ENCODE measurements at regions not wholly inside any gene's neighbourhood (a gene's known extent, or its start where the extent isn't known, plus 50 kb on each side); places are given as distances from the start of the nearest gene placed in this dataset.
"Not testable (repeated sequence)": the region's sequence is repeated elsewhere in the genome, so short reads cannot be mapped to it uniquely, and the experiment has no call there.

DNA sequence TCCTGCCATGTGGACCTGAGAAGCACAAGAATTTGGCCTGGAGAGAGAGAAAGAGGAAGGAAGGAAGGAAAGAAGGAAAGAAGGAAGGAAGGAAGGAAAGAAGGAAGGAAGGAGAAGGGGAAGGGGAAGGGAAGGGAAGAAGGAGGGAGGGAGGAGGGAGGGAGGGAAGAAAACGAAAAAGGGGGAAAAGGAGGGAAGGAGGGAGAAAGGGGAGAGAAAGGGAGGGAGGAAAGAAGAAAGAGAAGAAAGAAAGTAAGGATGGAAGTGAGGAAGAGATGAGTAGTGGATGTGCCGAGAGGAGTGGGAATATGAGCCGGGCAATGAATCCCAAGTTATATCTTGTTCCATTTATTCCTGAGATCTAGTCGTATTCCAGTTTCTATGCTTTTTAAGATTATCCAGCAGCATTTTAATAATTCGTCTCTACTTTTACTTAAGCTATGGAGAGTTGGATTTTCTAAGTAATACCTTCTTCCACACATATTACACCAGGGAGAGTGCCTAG is 247.8 kb downstream of the TDRD15 start:
- DNase-seq (ENCODE audit: low read depth, low spot score) = no peak
- no peak overlapping the region for H3K4me3 ChIP-seq (ENCODE audit: low read length)

DNA sequence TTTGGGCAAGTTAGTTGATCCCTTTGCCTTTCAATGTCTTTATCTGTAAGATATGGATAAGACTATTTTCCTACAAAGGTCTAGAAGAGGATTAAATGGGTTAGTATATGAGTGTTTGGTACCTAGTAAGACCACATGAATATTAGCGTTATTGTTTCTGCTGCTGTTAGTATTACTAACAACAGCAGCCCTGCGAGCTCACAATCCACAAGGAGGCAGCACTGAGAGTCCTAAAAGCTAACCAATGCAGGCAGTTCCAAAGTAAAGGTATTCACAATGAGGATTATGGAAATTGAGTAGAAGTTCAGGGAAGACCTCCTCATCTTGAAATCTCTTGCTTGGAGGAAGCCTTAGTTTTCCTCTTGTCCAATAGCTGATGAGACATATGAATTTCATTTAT is 248.9 kb downstream of the TDRD15 start:
- no peak overlapping the region for H3K4me3 ChIP-seq (ENCODE audit: low read length)
- DNase-seq (ENCODE audit: low read depth, low spot score) = peak; percentile 10

DNA sequence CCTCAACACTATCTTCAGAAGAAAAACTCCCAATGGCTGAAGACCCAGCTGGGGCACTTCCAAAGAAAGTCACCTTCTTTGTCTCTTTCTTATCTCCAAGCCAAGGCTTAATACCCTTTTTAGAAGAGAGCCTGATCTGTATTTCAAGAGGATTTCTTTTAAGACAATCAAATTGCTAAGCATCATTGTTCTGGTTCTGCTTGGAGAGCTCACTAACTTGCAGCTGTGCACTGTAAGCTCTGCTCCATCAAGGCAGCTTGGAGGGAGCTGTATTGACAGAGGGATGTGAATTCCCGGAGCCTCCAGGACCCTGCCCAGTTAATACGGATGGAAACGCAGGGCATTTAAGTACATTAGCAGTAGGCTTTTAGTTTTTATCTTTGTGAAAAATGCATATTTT is 253.1 kb downstream of the TDRD15 start:
- H3K4me3 ChIP-seq (ENCODE audit: low read length) = no peak overlapping the region
- DNase-seq (ENCODE audit: low read depth, low spot score) = no peak

DNA sequence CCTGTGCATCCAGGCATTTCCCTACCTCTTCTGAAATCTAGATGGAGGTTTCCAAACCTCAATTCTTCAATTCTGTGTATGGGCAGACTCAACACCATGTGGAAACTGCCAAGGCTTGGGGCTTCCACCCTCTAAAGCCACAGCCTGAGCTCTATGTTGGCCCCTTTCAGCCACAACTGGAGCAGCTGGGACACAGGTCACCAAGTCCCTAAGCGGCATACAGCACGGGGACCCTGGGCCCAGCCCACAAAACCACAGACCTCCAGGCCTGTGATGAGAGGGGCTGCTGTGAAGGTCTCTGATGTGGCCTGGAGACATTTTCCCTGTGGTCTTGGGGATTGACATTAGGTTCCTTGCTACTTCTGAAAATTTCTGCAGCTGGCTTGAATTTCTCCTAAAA is 255.4 kb downstream of the TDRD15 start:
- H3K4me3 ChIP-seq (ENCODE audit: low read length) = no peak overlapping the region
- DNase-seq (ENCODE audit: low read depth, low spot score) = peak; percentile 12

DNA sequence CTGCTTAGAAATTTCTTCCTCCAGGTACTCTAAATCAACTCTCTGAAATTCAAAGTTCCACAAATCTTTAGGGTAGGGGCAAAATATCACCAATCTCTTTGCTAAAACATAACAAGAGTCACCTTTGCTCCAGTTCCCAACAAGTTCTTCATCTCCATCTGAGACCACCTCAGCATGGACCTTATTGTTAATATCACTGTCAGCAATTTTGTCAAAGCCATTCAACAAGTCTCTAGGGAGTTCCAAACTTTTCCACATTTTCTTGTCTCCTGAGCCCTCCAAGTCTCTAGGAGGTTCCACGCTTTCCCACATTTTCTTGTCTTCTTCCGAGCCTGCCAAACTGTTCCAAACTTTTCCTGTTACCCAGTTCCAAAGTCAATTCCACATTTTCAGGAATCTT is 255.9 kb downstream of the TDRD15 start:
- DNase-seq (ENCODE audit: low read depth, low spot score); H3K4me3 ChIP-seq (ENCODE audit: low read length): not testable (repeated sequence)

DNA sequence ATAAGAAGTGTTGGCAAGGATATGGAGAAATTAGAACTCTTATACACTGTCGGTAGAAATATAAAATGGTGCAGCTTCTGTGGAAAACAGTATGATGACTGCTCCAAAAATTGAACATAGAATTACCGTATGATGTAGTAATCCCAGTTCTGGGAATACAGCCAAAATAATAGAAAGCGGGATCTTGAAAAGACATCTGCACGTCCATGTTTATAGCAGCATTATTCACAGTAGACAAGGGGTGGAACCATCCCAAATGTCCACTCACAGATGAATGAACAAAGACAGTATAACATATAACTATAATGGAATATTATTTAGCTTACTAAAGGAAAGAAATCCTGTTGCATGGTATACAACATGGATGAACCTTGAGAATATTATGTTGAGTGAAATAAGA is 257.7 kb downstream of the TDRD15 start:
- H3K4me3 ChIP-seq (ENCODE audit: low read length) = no peak overlapping the region
- no peak for DNase-seq (ENCODE audit: low read depth, low spot score)

DNA sequence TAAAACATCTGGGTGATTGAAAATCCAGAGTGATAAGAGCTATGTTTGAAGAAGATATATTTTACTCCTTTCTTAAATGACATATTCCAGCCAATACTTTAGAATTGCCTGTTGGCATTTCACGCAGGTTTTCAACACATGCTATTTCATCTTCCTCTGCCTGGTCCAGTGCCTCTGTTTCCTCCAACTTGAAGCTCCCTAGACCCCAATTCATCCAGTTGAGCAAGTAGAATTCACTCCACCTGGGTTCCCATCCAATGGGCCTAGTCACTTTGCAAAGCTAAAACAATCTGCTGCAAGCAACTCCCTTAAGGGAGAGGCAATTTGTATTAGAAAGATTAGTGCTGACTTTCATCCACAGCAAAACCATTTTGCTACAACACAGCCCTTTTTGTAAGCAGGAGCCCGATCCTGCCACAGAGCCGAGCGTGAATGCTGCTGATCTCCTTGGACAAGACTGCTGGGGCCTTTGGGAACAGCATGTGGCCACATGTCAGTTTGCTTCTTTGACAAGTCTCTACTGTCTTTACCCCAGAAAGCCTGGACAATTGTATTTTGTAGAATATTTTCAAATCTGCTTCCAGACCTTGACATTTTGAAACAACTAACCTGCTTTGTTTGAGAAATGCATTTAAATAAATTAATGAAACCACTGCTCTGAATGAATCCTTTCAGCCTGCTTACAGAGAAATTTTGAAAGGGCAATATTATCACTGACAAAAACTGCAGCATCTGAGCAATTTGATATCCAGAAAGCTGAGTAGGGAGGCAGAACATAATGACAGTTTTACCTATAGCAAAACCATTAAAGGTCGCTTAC is 259.1 kb downstream of the TDRD15 start:
- no peak for DNase-seq (ENCODE audit: low read depth, low spot score)
- H3K4me3 ChIP-seq (ENCODE audit: low read length) = no peak overlapping the region

DNA sequence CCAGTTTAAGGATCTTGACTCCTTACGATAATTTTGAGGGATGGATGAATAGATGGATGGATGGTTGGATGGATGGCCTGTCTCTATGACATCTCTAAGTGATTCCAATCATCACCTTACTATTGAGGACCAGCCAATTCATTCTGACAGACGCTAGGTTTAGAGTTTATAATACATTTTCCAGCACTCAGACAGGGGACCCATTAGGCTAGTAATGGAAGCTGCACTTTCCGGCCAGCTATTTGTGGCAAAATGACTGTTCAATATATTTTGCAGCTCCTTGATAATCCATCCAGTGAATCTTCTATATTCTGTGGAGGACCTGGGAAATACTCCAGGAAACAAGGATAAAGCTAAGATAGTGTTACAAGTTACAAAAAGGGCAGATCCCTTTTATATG is 262.9 kb downstream of the TDRD15 start:
- no peak for DNase-seq (ENCODE audit: low read depth, low spot score)
- H3K4me3 ChIP-seq (ENCODE audit: low read length) = no peak overlapping the region

DNA sequence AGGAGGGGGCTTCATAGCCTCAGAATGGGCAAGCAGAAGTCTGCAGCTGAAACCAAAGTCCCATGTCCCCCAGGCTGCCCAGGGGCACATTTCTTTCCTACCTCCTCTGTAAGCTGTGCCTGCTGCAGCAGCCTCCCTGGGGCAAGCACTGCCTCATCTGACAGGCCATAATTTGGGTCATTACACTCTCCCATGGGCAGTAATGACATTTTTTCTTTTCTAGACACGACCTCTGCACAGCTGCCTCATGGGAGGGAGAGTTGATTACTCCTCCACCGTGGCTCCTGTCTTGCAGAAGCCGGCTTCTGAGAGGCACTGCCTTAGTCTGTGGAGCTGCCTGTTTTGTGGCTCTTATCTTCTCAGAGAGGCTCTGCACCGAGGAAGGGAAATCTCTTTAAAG is 268.9 kb downstream of the TDRD15 start:
- no peak for DNase-seq (ENCODE audit: low read depth, low spot score)
- no peak overlapping the region for H3K4me3 ChIP-seq (ENCODE audit: low read length)

DNA sequence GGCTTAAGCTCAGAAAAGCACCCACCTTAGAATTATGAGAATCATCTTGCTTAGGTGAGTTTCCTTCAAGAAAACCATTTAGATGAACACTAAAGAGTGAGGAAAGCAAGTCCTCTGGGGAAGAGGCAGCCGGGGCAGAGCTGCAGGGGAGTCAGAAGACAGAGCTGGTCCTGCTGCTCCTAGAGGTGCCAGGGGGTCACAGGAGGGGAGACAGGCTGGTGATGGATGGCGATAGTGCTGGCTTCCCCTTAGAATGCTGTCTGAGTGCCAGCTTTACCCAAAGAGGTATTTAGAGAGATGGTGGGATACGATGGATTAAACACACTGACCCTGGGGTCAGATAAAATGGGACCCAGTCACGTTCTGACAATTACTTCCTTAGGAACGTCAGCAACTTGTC is 269.4 kb downstream of the TDRD15 start:
- H3K4me3 ChIP-seq (ENCODE audit: low read length) = no peak overlapping the region
- DNase-seq (ENCODE audit: low read depth, low spot score) = no peak

DNA sequence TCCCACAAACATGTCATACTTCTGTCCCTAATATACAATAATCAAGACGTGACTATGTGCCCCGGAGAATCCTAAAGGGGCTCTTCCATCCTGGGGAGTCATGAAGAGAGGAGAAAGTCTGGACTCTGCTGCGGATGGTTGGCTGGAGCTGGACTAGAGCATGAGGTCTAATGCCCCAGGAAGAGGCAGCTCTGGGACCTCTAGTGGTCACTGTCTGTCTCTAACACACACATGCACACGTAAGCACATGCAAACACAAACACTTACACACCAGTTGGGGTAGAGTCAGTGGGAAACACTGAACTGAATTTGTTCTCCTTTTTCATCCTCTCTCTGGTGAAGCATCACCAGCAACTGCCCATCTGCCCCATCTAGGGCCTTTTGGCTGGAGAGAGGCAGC is 271.6 kb downstream of the TDRD15 start:
- H3K4me3 ChIP-seq (ENCODE audit: low read length) = no peak overlapping the region
- DNase-seq (ENCODE audit: low read depth, low spot score) = no peak

DNA sequence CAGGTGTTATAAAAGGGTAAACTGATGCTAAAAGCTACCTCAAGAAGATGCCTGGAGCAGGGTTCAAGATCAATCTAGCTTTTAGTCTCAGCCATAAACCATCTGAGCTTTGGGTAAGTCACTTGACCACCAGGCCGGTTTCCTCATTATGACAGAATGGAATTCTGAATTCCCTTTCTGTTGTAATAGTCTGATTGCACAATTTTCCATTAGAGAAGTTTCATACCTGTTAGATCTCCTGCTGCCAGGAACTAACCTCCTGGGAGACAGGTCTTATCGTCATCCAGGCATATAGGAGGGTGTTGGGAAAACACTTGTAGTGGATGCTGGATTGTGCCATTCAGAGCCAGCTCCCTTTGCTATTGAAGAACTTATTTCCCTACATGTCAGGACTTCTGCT is 272.5 kb downstream of the TDRD15 start:
- DNase-seq (ENCODE audit: low read depth, low spot score) = no peak
- no peak overlapping the region for H3K4me3 ChIP-seq (ENCODE audit: low read length)

DNA sequence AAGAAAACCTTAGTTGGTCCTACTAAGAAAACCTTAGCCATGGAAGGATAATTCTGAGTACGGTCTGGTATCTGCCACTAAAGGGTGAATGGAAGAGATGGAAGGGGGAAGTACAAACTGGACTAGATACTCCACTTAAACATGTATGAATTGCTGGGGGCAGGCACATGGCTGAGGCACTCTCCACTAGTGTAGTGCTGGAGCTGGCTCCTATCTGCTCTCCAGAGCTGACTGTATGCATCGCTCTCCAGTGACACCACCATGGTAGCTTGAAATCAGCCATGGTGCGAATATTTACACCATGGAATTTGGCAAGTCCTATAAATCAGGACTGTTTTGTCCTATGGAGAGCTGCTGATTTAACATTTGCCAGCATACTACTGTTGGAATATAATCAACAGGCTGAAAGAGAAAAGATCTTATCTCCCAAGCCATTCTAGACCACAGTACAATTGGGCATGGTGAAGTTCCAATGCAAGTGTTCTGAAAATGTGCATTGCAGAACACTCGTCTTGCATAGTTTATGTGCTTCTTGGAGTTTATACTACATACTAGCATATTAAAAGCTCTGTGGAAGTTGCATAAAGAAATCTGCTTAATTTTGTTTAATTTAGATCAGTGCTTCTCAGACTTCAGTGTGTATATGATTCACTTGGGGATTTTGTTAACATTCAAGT is 277.4 kb downstream of the TDRD15 start:
- no peak overlapping the region for H3K4me3 ChIP-seq (ENCODE audit: low read length)
- DNase-seq (ENCODE audit: low read depth, low spot score) = no peak

DNA sequence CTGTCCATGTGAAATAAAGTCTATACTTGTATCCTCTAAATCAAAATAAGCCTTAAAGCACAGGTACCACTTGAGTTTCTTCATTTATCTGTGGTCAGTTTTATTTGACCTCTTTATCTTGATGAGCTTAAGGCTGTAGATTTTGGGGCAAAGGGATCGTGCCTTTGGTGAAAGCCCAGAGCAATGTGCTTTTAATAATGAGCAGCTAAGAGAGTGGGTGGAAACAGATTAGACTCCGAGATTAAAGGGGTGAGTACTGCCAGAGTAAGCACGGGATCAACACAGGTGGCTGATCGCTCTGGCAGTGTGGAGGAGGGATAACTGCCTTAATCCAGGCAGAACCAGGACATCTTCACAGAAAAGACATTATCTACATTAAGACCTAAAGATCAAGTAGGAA is 280.4 kb downstream of the TDRD15 start:
- DNase-seq (ENCODE audit: low read depth, low spot score) = no peak
- no peak overlapping the region for H3K4me3 ChIP-seq (ENCODE audit: low read length)

DNA sequence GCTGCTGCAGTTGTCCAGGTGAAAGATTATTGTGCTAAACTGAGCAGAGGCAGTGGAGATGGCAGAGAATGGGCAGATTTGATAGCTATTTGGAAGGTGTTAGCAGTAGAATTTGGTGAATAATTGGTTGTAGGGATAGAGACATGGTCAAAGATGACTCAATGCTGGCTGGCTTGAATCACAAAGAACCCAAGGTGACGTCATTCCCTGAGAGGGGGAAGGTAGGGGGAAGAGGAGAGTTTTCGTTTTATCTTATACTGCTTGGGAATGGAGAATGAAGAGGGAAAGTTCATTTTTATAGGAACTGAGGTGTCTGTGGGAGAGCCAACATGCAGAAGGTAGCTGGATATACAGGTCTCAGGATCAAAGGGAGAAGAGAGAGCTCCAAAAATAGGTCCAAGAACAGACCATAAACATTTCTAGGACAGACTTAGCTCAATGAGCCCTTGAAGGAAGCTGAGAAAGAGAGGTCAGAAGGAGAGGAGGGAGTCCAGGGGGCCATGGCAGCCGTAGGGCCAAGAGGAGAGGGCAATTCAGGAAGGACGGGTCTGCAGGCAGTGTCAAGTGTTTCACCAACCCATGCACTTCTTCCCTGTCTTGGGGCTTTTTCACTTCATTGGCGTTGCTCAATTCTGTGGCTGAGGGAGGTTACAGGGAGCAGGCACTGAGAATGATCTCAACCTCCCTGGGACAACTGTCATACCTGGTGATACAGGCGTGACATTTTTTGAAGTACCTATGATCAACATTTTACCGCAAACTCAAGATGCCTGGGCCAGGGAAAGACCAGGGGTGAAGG is 281.3 kb downstream of the TDRD15 start:
- DNase-seq (ENCODE audit: low read depth, low spot score) = no peak
- H3K4me3 ChIP-seq (ENCODE audit: low read length) = no peak overlapping the region

DNA sequence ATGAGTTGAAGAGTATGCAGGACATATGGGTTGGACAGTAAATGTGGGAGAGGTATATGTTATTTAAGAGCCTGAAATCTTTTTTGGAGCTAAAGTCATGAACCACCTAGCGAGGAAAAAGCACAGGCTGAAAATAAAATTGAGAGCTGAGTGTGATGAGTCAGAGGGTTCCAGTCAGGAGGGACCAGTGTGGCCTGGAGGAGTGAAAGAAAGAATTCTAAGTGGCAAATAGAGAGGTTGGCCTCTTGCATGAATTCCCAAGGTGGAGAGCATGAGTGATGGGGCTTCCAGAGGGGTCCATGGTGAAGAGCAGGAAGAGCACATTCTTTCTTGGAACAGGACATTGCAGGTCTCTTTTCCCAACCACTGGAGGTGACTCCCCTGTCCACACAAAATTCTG is 282.6 kb downstream of the TDRD15 start:
- no peak for DNase-seq (ENCODE audit: low read depth, low spot score)
- H3K4me3 ChIP-seq (ENCODE audit: low read length) = no peak overlapping the region

DNA sequence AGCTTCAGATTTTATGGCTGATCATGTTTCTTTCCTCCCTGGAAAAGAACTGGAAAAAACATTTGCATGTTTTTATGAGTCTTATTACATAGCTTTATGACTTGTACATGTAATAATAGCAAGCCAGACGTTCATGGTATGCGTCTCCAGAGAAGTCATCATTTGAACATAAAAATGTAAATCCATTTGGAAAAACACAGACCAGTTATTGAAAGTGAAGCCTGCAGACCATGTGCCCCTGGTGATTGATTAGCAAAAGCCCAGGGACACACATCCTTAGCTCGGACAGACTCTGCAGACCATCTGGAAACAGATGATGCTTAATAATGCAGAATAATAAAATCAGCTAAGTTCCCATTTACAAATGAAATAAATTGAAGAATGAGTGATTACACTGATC is 283.1 kb downstream of the TDRD15 start:
- no peak overlapping the region for H3K4me3 ChIP-seq (ENCODE audit: low read length)
- no peak for DNase-seq (ENCODE audit: low read depth, low spot score)

DNA sequence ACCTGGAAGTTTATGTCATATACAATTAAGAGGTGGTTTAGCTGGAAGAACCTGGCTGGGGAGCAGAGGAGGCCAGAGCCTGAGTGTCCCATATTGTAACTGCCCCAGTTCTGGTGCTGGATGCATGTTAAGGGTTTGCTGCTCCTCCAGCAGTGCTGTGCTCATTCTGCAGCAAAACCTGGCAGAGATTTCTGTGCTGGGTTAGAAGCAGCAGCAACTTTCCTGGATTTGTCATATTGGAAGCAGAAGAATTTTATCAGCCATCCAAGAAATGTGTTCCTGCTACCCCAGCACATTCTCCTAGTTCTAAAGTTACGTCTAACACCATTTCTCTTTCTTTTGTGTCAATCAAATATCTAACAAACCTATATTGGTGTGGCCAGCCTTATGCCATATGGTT is 284.1 kb downstream of the TDRD15 start:
- no peak overlapping the region for H3K4me3 ChIP-seq (ENCODE audit: low read length)
- no peak for DNase-seq (ENCODE audit: low read depth, low spot score)

DNA sequence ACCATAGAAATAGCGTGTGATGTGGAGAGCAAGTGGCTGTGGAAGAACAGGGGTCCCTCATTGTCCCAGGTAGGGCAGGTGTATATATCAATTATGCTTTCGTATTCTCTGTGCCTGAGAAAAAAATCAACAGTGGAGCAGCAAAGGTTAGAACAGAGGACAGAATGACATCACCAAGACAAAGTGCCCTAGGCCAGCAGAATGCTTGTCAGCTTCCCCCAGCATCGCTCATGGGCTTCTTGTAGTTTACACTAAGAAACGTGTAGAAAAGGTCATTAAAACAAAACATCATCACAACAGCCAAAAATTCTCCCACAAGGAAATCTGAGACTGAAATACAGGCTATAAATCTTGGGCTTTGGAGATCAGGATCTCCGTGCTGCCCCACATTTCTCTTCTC is 288.0 kb downstream of the TDRD15 start:
- no peak for DNase-seq (ENCODE audit: low read depth, low spot score)
- H3K4me3 ChIP-seq (ENCODE audit: low read length) = no peak overlapping the region

DNA sequence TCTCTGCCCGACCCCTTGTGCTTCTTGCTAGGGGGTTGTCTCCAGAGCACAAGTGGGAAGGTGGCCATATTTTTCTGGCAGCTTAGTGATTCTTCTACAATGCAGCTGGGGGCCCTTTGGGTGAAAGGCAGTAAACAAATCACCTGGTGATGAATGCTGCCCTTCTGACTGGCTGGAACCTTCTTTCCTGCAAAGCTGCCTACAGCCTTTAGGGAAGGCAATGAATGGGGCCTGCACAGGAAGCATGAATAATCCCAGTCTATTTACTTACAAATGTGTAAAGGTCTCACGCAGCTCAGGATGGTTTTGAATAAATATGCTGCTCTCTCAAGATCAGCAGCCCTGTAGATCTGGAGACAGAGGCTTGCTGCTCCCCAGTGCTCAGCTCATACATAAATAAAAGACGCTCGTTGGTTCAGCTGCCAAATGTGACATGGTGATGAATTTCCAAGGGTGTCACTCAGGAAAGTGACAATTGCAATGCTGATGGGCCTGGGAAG is 289.2 kb downstream of the TDRD15 start:
- DNase-seq (ENCODE audit: low read depth, low spot score) = no peak
- H3K4me3 ChIP-seq (ENCODE audit: low read length) = no peak overlapping the region

Measured in Jurkat, Clone E6-1 (cell line).